GM12878 (cell line): ENCODE measurements at regions not wholly inside any gene's neighbourhood (a gene's known extent, or its start where the extent isn't known, plus 50 kb on each side); places are given as distances from the start of the nearest gene placed in this dataset.

Experiments used
- ATAC-seq: fragments of 200-7000 bp; cut with Tn5 transposase; 3 replicates; pipeline ENCODE4 v1.9.1; 2020; ENCODE audit warnings: mild to moderate bottlenecking, moderate library complexity
- BruUV-seq: library from RNA; stranded (reverse); fragments of 400-500 nt; replicated peaks from 2 replicates; lab custom pipeline; 2021; lab: Mats Ljungman, UMichigan
- CTCF ChIA-PET: fragments of 300-600 bp; sonication (Branson Sonifier 250); formaldehyde crosslinking; extraction: SDS; loops from one replicate; lab custom pipeline; 2021; ENCODE audit warnings: inconsistent platforms; lab: Yijun Ruan, JAX
- POLR2A ChIA-PET: fragments of 350-600 bp; formaldehyde crosslinking; extraction: SDS; loops from one replicate; lab custom pipeline; 2021; ENCODE audit warnings: inconsistent platforms; lab: Charles Lee
- RAD21 ChIA-PET: fragments of 300-600 bp; sonication (Branson Sonifier 250); formaldehyde crosslinking; loops from one replicate; lab custom pipeline; 2023; ENCODE audit warnings: antibody characterized with exemption; ENCODE audit not compliant: unreplicated experiment; lab: Charles Lee
- SMC1A ChIA-PET: fragments of 300-600 bp; sonication (Branson Sonifier 250); formaldehyde crosslinking; loops from one replicate; lab custom pipeline; 2023; ENCODE audit not compliant: unreplicated experiment, uncharacterized antibody; lab: Charles Lee
- DNase-seq: peaks from one replicate; pipeline ENCODE4 v3.0.0-alpha.2; 2011; ENCODE audit warnings: low read depth, low spot score
- FAIRE-seq: peaks from 3 replicates; lab custom pipeline; 2011; peaks lifted over from hg19 to GRCh38; lab: Jason Lieb, UNC
- H2AFZ ChIP-seq: 2 replicates; pipeline ENCODE4 v1.6.0; 2011; ENCODE audit warnings: low read depth, low read length, control low read depth; ENCODE audit not compliant: control insufficient read depth
- H3K27ac ChIP-seq: 2 replicates; pipeline ENCODE4 v1.5.1; 2011; ENCODE audit warnings: control low read depth; ENCODE audit not compliant: control insufficient read depth, insufficient read depth
- H3K27me3 ChIP-seq, 2 experiments: replicated peaks in 1 of 2; 2 replicates each; pipeline versions ENCODE4 v1.6.0 to v1.6.1; 2011; ENCODE audit warnings: low read length in 1 of 2; ENCODE audit not compliant: control insufficient read depth in 2 of 2, insufficient read depth in 2 of 2
- H3K36me3 ChIP-seq, 2 experiments: 2 replicates each; pipeline ENCODE4 v1.5.1; 2011; ENCODE audit warnings: low read length in 1 of 2; ENCODE audit not compliant: control insufficient read depth in 2 of 2, insufficient read depth in 2 of 2
- H3K4me1 ChIP-seq: 2 replicates; pipeline ENCODE4 v1.6.1; 2011; ENCODE audit warnings: mild to moderate bottlenecking, low read length, moderate library complexity, mixed read lengths; ENCODE audit not compliant: control insufficient read depth, insufficient read depth
- H3K4me2 ChIP-seq: 2 replicates; pipeline ENCODE4 v1.6.0; 2011; ENCODE audit warnings: control low read depth; ENCODE audit not compliant: control insufficient read depth, insufficient read depth
- H3K4me3 ChIP-seq: fragments of 200-600 bp; sonication (generic); 2 replicates; pipeline ENCODE4 v1.5.1; 2016
- H3K79me2 ChIP-seq: 2 replicates; pipeline ENCODE4 v1.6.0; 2011; ENCODE audit warnings: low read length; ENCODE audit not compliant: control insufficient read depth, insufficient read depth
- H3K9ac ChIP-seq: 2 replicates; pipeline ENCODE4 v1.8.0; 2011; ENCODE audit warnings: low read length, control low read depth, mixed read lengths; ENCODE audit not compliant: control insufficient read depth, insufficient read depth
- H3K9me3 ChIP-seq: replicated peaks from 3 replicates; pipeline ENCODE4 v1.5.1; 2011; ENCODE audit warnings: mild to moderate bottlenecking, low read length; ENCODE audit not compliant: control insufficient read depth, insufficient read depth
- H4K20me1 ChIP-seq: 2 replicates; pipeline ENCODE4 v1.6.0; 2011; ENCODE audit not compliant: control insufficient read depth, insufficient read depth
- BHLHE40 ChIP-seq, 2 experiments: fragments of 450-650 bp in 1 of 2; IDR thresholded peaks; 2 replicates each; pipeline ENCODE4 v1.6.1; 2011 to 2017; ENCODE audit warnings: low read depth in 2 of 2, borderline replicate concordance in 1 of 2, improper control_type of control experiment in 1 of 2, low read length in 1 of 2, mild to moderate bottlenecking in 1 of 2
- BMI1 ChIP-seq: fragments of 450-650 bp; IDR thresholded peaks from 2 replicates; pipeline ENCODE4 v1.6.1; 2016; ENCODE audit warnings: mild to moderate bottlenecking, moderate library complexity, borderline replicate concordance
- CEBPB ChIP-seq, 2 experiments: fragments of 150-350 bp in 1 of 2; IDR thresholded peaks; 2 replicates each; pipeline ENCODE4 v1.6.1; 2012 to 2014; ENCODE audit warnings: low read depth in 2 of 2, low read length in 2 of 2, borderline replicate concordance in 1 of 2, inconsistent platforms in 1 of 2
- EED ChIP-seq: sonication (generic); IDR thresholded peaks from 2 replicates; pipeline ENCODE4 v1.6.1; 2016; ENCODE audit warnings: antibody characterized with exemption, low read depth
- LARP7 ChIP-seq: fragments of 450-650 bp; IDR thresholded peaks from 2 replicates; pipeline ENCODE4 v1.6.1; 2017; ENCODE audit warnings: mild to moderate bottlenecking
- MYC ChIP-seq: IDR thresholded peaks from 2 replicates; pipeline ENCODE4 v1.6.1; 2011; ENCODE audit warnings: mild to moderate bottlenecking, low read length, moderate library complexity, inconsistent platforms; ENCODE audit not compliant: insufficient read depth, insufficient replicate concordance, insufficient read length, severe bottlenecking
- PML ChIP-seq: IDR thresholded peaks from 2 replicates; pipeline ENCODE4 v1.6.1; 2012; ENCODE audit warnings: low read length, inconsistent platforms
- RAD21 ChIP-seq: IDR thresholded peaks from 2 replicates; pipeline ENCODE4 v1.6.1; 2011; ENCODE audit warnings: mild to moderate bottlenecking, low read depth, low read length, moderate library complexity; ENCODE audit not compliant: insufficient read depth
- RUNX3 ChIP-seq: IDR thresholded peaks from 2 replicates; pipeline ENCODE4 v1.6.1; 2012; ENCODE audit warnings: low read length, inconsistent platforms
- SPI1 ChIP-seq: IDR thresholded peaks from 2 replicates; pipeline ENCODE4 v1.6.1; 2011; ENCODE audit warnings: low read depth, mild to moderate bottlenecking, low read length, moderate library complexity, borderline replicate concordance; ENCODE audit not compliant: insufficient read depth
- TARDBP ChIP-seq: IDR thresholded peaks from 2 replicates; pipeline ENCODE4 v1.6.1; 2016; ENCODE audit warnings: borderline replicate concordance
- TCF12 ChIP-seq: IDR thresholded peaks from 2 replicates; pipeline ENCODE4 v1.6.1; 2011; ENCODE audit warnings: low read depth, mild to moderate bottlenecking, low read length
- WGBS: methylation state at CpG from one replicate; pipeline ENCODE4 v1.1.6; 2016; ENCODE audit warnings: low lambda C conversion rate; ENCODE audit not compliant: insufficient replicate concordance, insufficient coverage; ENCODE audit errors: missing lambda C conversion rate; 5-methylcytosine and 5-hydroxymethylcytosine counted together
- in situ Hi-C: fragments of 300-500 bp; cut with MboI; formaldehyde crosslinking; loops from 9 replicates; pipeline ENCODE4 v1.14.3; 2018; ENCODE audit warnings: mixed read lengths
- intact Hi-C: fragments of 100-400 bp; cut with micrococcal nuclease; formaldehyde crosslinking; loops from one replicate; pipeline ENCODE4 v1.14.2; 2022; ENCODE audit not compliant: unreplicated experiment
- TF ChIP-seq, protein P1 (sequence below): fragments of 450-650 bp; formaldehyde crosslinking; IDR thresholded peaks from 2 replicates; pipeline ENCODE4 v1.5.0; 2022; ENCODE audit warnings: mild to moderate bottlenecking, missing genetic modification characterization
- TF ChIP-seq, protein P2 (sequence below): fragments of 450-650 bp; IDR thresholded peaks from 2 replicates; pipeline ENCODE4 v1.6.1; 2017; ENCODE audit warnings: mild to moderate bottlenecking, moderate library complexity
- TF ChIP-seq, protein P3 (sequence below): fragments of 450-650 bp; IDR thresholded peaks from 2 replicates; pipeline ENCODE4 v1.6.1; 2018; ENCODE audit warnings: borderline replicate concordance, mild to moderate bottlenecking; ENCODE audit not compliant: partially characterized antibody

DNA sequence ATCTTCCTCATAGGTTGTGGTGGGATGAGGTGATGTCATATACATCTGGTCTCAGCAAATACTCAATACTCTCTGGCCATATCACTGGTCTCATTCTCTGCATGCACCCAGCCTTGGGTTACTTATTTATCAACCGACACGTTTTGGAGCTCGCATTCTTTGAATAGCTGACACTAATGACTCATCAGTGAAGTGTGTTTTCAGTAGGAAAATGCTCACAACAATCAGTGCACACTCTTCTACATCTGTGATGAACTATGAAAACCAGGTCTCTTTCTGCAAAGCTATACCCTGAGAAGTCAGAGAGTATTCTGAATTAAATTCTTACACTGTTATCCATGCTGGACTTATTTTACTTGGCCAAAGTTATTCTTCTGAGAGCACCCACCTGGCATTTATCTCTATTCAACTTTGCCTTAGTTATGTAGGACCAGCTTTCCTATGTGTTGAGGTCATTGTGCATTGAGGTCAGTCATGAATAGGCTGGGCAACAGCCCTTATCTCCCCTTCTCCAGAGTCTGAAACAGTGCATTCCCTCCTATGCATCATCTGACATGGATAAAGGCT lies 58.7 kb upstream of the DHX15 start:
- Histone ChIP-seq H2AFZ (no peak overlapping the region), H3K79me2 (no peaks in the 10 kb centered on the region), H3K4me2 (no peak overlapping the region), H3K9ac (no peak overlapping the region), H4K20me1 (no peaks in the 10 kb centered on the region), H3K36me3 (no peaks in the 10 kb centered on the region), H3K27me3 (0 out of 4 replicates have a peak, but pooled peaks cover 0 to 3% of the 10 kb centered on the region in 2 experiments), H3K4me3 (no peak overlapping the region), H3K9me3 (no peaks in the 10 kb centered on the region), H3K27ac (no peak overlapping the region), H3K4me1 (no peaks in the 10 kb centered on the region)
- FAIRE-seq (no peak), DNase-seq (no peak), ATAC-seq (no peak)
- intact Hi-C loops = no loop called here
- POLR2A ChIA-PET = no interaction called here
- RAD21 ChIA-PET = no interaction called here
- 33% methylated on average over 3 of the region's 3 CpGs for WGBS
- no TSS peak for BruUV-seq
- SMC1A ChIA-PET = no interaction called here
- in situ Hi-C loops = no loop called here
- CTCF ChIA-PET = no interaction called here
- TF ChIP-seq LARP7 = no peak
- TF ChIP-seq RUNX3 = no peak
- no peak for TF ChIP-seq TCF12
- TF ChIP-seq, protein P1, sequence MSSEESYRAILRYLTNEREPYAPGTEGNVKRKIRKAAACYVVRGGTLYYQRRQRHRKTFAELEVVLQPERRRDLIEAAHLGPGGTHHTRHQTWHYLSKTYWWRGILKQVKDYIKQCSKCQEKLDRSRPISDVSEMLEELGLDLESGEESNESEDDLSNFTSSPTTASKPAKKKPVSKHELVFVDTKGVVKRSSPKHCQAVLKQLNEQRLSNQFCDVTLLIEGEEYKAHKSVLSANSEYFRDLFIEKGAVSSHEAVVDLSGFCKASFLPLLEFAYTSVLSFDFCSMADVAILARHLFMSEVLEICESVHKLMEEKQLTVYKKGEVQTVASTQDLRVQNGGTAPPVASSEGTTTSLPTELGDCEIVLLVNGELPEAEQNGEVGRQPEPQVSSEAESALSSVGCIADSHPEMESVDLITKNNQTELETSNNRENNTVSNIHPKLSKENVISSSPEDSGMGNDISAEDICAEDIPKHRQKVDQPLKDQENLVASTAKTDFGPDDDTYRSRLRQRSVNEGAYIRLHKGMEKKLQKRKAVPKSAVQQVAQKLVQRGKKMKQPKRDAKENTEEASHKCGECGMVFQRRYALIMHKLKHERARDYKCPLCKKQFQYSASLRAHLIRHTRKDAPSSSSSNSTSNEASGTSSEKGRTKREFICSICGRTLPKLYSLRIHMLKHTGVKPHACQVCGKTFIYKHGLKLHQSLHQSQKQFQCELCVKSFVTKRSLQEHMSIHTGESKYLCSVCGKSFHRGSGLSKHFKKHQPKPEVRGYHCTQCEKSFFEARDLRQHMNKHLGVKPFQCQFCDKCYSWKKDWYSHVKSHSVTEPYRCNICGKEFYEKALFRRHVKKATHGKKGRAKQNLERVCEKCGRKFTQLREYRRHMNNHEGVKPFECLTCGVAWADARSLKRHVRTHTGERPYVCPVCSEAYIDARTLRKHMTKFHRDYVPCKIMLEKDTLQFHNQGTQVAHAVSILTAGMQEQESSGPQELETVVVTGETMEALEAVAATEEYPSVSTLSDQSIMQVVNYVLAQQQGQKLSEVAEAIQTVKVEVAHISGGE (CRISPR knock-in tag) = no peak
- no peak for TF ChIP-seq CEBPB (IDR thresholded peaks at IDR 0.05; ENCODE audit: borderline replicate concordance in 1 of 2, low read depth in 2 of 2, low read length in 2 of 2)
- TF ChIP-seq MYC = no peak
- no peak for TF ChIP-seq EED
- no peak for TF ChIP-seq SPI1
- TF ChIP-seq, protein P2, sequence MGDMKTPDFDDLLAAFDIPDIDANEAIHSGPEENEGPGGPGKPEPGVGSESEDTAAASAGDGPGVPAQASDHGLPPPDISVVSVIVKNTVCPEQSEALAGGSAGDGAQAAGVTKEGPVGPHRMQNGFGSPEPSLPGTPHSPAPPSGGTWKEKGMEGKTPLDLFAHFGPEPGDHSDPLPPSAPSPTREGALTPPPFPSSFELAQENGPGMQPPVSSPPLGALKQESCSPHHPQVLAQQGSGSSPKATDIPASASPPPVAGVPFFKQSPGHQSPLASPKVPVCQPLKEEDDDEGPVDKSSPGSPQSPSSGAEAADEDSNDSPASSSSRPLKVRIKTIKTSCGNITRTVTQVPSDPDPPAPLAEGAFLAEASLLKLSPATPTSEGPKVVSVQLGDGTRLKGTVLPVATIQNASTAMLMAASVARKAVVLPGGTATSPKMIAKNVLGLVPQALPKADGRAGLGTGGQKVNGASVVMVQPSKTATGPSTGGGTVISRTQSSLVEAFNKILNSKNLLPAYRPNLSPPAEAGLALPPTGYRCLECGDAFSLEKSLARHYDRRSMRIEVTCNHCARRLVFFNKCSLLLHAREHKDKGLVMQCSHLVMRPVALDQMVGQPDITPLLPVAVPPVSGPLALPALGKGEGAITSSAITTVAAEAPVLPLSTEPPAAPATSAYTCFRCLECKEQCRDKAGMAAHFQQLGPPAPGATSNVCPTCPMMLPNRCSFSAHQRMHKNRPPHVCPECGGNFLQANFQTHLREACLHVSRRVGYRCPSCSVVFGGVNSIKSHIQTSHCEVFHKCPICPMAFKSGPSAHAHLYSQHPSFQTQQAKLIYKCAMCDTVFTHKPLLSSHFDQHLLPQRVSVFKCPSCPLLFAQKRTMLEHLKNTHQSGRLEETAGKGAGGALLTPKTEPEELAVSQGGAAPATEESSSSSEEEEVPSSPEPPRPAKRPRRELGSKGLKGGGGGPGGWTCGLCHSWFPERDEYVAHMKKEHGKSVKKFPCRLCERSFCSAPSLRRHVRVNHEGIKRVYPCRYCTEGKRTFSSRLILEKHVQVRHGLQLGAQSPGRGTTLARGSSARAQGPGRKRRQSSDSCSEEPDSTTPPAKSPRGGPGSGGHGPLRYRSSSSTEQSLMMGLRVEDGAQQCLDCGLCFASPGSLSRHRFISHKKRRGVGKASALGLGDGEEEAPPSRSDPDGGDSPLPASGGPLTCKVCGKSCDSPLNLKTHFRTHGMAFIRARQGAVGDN = no peak
- TF ChIP-seq, protein P3, sequence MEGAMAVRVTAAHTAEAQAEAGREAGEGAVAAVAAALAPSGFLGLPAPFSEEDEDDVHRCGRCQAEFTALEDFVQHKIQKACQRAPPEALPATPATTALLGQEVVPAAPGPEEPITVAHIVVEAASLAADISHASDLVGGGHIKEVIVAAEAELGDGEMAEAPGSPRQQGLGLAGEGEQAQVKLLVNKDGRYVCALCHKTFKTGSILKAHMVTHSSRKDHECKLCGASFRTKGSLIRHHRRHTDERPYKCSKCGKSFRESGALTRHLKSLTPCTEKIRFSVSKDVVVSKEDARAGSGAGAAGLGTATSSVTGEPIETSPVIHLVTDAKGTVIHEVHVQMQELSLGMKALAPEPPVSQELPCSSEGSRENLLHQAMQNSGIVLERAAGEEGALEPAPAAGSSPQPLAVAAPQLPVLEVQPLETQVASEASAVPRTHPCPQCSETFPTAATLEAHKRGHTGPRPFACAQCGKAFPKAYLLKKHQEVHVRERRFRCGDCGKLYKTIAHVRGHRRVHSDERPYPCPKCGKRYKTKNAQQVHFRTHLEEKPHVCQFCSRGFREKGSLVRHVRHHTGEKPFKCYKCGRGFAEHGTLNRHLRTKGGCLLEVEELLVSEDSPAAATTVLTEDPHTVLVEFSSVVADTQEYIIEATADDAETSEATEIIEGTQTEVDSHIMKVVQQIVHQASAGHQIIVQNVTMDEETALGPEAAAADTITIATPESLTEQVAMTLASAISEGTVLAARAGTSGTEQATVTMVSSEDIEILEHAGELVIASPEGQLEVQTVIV = no peak
- no peak for TF ChIP-seq BMI1
- no peak for TF ChIP-seq TARDBP
- TF ChIP-seq BHLHE40 (IDR thresholded peaks at IDR 0.05; ENCODE audit: borderline replicate concordance in 1 of 2, low read depth in 2 of 2, low read length in 1 of 2) = no peak
- no peak for TF ChIP-seq RAD21
- no peak for TF ChIP-seq PML
